ENCODE measurements at regions not wholly inside any gene's neighbourhood (a gene's known extent, or its start where the extent isn't known, plus 50 kb on each side); places are given as distances from the start of the nearest gene placed in this dataset.

- no peak for DNase-seq
These were observed 297.7 kb downstream of the MSX2 start for GRCh38 chr5:175021841-175022625.

- DNase-seq = no peak
These were observed 296.9 kb downstream of the MSX2 start for GRCh38 chr5:175021321-175021720.

- DNase-seq = no peak
These were observed 290.8 kb downstream of the MSX2 start for GRCh38 chr5:175015028-175015685.

GRCh38 chr5:175013251-175013650 is 288.9 kb downstream of the MSX2 start:
- DNase-seq = no peak

- no peak for DNase-seq
These were observed 287.9 kb downstream of the MSX2 start for GRCh38 chr5:175012267-175012666.

GRCh38 chr5:175003531-175003930 is 279.1 kb downstream of the MSX2 start:
- DNase-seq = no peak

- no peak for DNase-seq
These were observed 277.7 kb downstream of the MSX2 start for GRCh38 chr5:175001876-175002645.

GRCh38 chr5:175001311-175001710 is 276.9 kb downstream of the MSX2 start:
- no peak for DNase-seq

GRCh38 chr5:174999581-174999980 is 275.2 kb downstream of the MSX2 start:
- no peak for DNase-seq

GRCh38 chr5:174998131-174998730 is 273.8 kb downstream of the MSX2 start:
- DNase-seq = no peak

- DNase-seq = no peak
These were observed 273.3 kb downstream of the MSX2 start for GRCh38 chr5:174997688-174998087.

GRCh38 chr5:174996941-174997340 is 272.6 kb downstream of the MSX2 start:
- DNase-seq = no peak

GRCh38 chr5:174995827-174996226 is 271.4 kb downstream of the MSX2 start:
- no peak for DNase-seq

GRCh38 chr5:174991847-174992246 is 267.5 kb downstream of the MSX2 start:
- no peak for DNase-seq

- no peak for DNase-seq
These were observed 266.5 kb downstream of the MSX2 start for GRCh38 chr5:174990909-174991308.

- DNase-seq = no peak
These were observed 263.1 kb downstream of the MSX2 start for GRCh38 chr5:174987443-174988012.

GRCh38 chr5:174984863-174985262 is 260.5 kb downstream of the MSX2 start:
- DNase-seq = no peak

- DNase-seq = no peak
These were observed 258.1 kb downstream of the MSX2 start for GRCh38 chr5:174982485-174982884.

GRCh38 chr5:174981416-174981815 is 257.0 kb downstream of the MSX2 start:
- DNase-seq = no peak

- DNase-seq = no peak
These were observed 256.6 kb downstream of the MSX2 start for GRCh38 chr5:174980952-174981351.

- no peak for DNase-seq
These were observed 247.9 kb downstream of the MSX2 start for GRCh38 chr5:174972291-174972690.

- no peak for DNase-seq
These were observed 246.8 kb downstream of the MSX2 start for GRCh38 chr5:174971210-174971609.

- no peak for DNase-seq
These were observed 246.1 kb downstream of the MSX2 start for GRCh38 chr5:174970502-174970901.

All from fibroblast of upper back skin (primary cell).